HG03565 (cell line): ENCODE measurements at regions not wholly inside any gene's neighbourhood (a gene's known extent, or its start where the extent isn't known, plus 50 kb on each side); places are given as distances from the start of the nearest gene placed in this dataset.
A peak's percentile ranks its signal among the peaks of the same experiment; 100 is the strongest.

Experiments
- ATAC-seq: cut with Tn5 transposase; IDR thresholded peaks from one replicate; pipeline ENCODE4 v1.9.1; 2021; ENCODE audit warnings: mild to moderate bottlenecking, moderate library complexity; ENCODE audit not compliant: unreplicated experiment

GRCh38 chr3:28799084-28799483 is 450.5 kb upstream of the AZI2 start:
- ATAC-seq, result no peak

- no peak for ATAC-seq
Observed at GRCh38 chr3:28800203-28800602, 451.6 kb upstream of the AZI2 start.

GRCh38 chr3:28808068-28808467 is 459.4 kb upstream of the AZI2 start:
- ATAC-seq, result no peak

- ATAC-seq, result no peak
Observed at GRCh38 chr3:28816017-28816416, 464.9 kb upstream of the RBMS3 start.

GRCh38 chr3:28824316-28824715 is 456.6 kb upstream of the RBMS3 start:
- ATAC-seq, result no peak

GRCh38 chr3:28826840-28827239 is 454.0 kb upstream of the RBMS3 start:
- no peak for ATAC-seq

GRCh38 chr3:28835249-28835648 is 445.6 kb upstream of the RBMS3 start:
- no peak for ATAC-seq

- ATAC-seq, result no peak
Observed at GRCh38 chr3:28835751-28836150, 445.1 kb upstream of the RBMS3 start.

GRCh38 chr3:28836199-28836598 is 444.7 kb upstream of the RBMS3 start:
- ATAC-seq, result no peak

GRCh38 chr3:28840976-28841376 is 439.9 kb upstream of the RBMS3 start:
- ATAC-seq, result peak; percentile 74

- peak; percentile 15 for ATAC-seq
Observed at GRCh38 chr3:28841441-28841840, 439.4 kb upstream of the RBMS3 start.

GRCh38 chr3:28844298-28845005 is 436.4 kb upstream of the RBMS3 start:
- ATAC-seq, result no peak

GRCh38 chr3:28845006-28845324 is 435.9 kb upstream of the RBMS3 start:
- no peak for ATAC-seq

- no peak for ATAC-seq
Observed at GRCh38 chr3:28846971-28847478, 433.8 kb upstream of the RBMS3 start.

GRCh38 chr3:28847736-28848135 is 433.1 kb upstream of the RBMS3 start:
- ATAC-seq, result no peak

GRCh38 chr3:28850186-28850585 is 430.7 kb upstream of the RBMS3 start:
- no peak for ATAC-seq

GRCh38 chr3:28853830-28854229 is 427.0 kb upstream of the RBMS3 start:
- ATAC-seq, result no peak

GRCh38 chr3:28856796-28857195 is 424.1 kb upstream of the RBMS3 start:
- ATAC-seq, result no peak

- no peak for ATAC-seq
Observed at GRCh38 chr3:28859897-28860296, 421.0 kb upstream of the RBMS3 start.

- ATAC-seq, result no peak
Observed at GRCh38 chr3:28860307-28860706, 420.6 kb upstream of the RBMS3 start.

- no peak for ATAC-seq
Observed at GRCh38 chr3:28863186-28863585, 417.7 kb upstream of the RBMS3 start.

GRCh38 chr3:28867836-28868235 is 413.0 kb upstream of the RBMS3 start:
- no peak for ATAC-seq

- no peak for ATAC-seq
Observed at GRCh38 chr3:28868897-28869296, 412.0 kb upstream of the RBMS3 start.
